Activated CD8-positive, alpha-beta memory T cell treated with anti-CD3 and anti-CD28 coated beads, Interleukin-2, amount 10 ng/mL, durations not matched to agents 7 days and 5 days (primary cell): ENCODE measurements at regions not wholly inside any gene's neighbourhood (a gene's known extent, or its start where the extent isn't known, plus 50 kb on each side); places are given as distances from the start of the nearest gene placed in this dataset.

ENCODE experiments used
- ATAC-seq: fragments of 150-1000 bp; cut with Tn5 transposase; one replicate; pipeline ENCODE4 v1.10.0; 2021; ENCODE audit warnings: moderate library complexity
- CTCF ChIA-PET: fragments of 350-600 bp; sonication (Branson Sonifier 250); formaldehyde crosslinking; loops from one replicate; lab custom pipeline; 2021; ENCODE audit warnings: antibody characterized with exemption; lab: Charles Lee
- DNase-seq: peaks from one replicate; pipeline ENCODE4 v3.0.0-alpha.2; 2020
- H3K27ac Mint-ChIP-seq: one replicate; pipeline ENCODE4 v1.8.0; 2021; ENCODE audit warnings: mild to moderate bottlenecking, mixed read lengths
- H3K27me3 Mint-ChIP-seq: one replicate; pipeline ENCODE4 v1.8.0; 2021; ENCODE audit warnings: mixed read lengths
- H3K36me3 Mint-ChIP-seq: one replicate; pipeline ENCODE4 v1.8.0; 2021; ENCODE audit warnings: mild to moderate bottlenecking, mixed read lengths
- H3K4me1 Mint-ChIP-seq: one replicate; pipeline ENCODE4 v1.8.0; 2021; ENCODE audit warnings: mixed read lengths
- H3K4me3 Mint-ChIP-seq: one replicate; pipeline ENCODE4 v1.8.0; 2021; ENCODE audit warnings: mild to moderate bottlenecking, moderate library complexity, mixed read lengths
- H3K9me3 Mint-ChIP-seq: one replicate; pipeline ENCODE4 v1.8.0; 2022; ENCODE audit warnings: low read depth, mixed read lengths

- Mint-ChIP-seq H3K9me3 (peaks cover 7% of the 10 kb centered on the region), H3K36me3 (no peaks in the 10 kb centered on the region), H3K27me3 (no peaks in the 10 kb centered on the region), H3K4me1 (no peaks in the 10 kb centered on the region), H3K4me3 (no peak overlapping the region), H3K27ac (no peak overlapping the region)
- DNase-seq, result no peak
- ATAC-seq, result no peak
- CTCF ChIA-PET, result no interaction called here
Observed at GRCh38 chr10:36604316-36604715, 521.1 kb upstream of the ANKRD30A start.

- CTCF ChIA-PET, result no interaction called here
Observed at GRCh38 chr10:36603688-36604087, 521.7 kb upstream of the ANKRD30A start.

GRCh38 chr10:36602374-36602773 is 523.0 kb upstream of the ANKRD30A start:
- DNase-seq (no peak), ATAC-seq (no peak)
- Mint-ChIP-seq H3K27ac (no peak overlapping the region), H3K4me3 (no peak overlapping the region), H3K36me3 (no peaks in the 10 kb centered on the region), H3K9me3 (peaks cover 7% of the 10 kb centered on the region), H3K27me3 (no peaks in the 10 kb centered on the region), H3K4me1 (no peaks in the 10 kb centered on the region)
- CTCF ChIA-PET, result no interaction called here

More at GRCh38 chr10:36603688-36604087, 521.7 kb upstream of the ANKRD30A start:
- H3K4me3 Mint-ChIP-seq, result no peak overlapping the region
- ATAC-seq, result no peak
- no peaks in the 10 kb centered on the region for H3K4me1 Mint-ChIP-seq
- DNase-seq, result no peak
- H3K9me3 Mint-ChIP-seq, result peaks cover 5% of the 10 kb centered on the region
- no peak overlapping the region for H3K27ac Mint-ChIP-seq
- H3K36me3 Mint-ChIP-seq, result no peaks in the 10 kb centered on the region
- H3K27me3 Mint-ChIP-seq, result no peaks in the 10 kb centered on the region

GRCh38 chr10:36597756-36598320 is 527.6 kb upstream of the ANKRD30A start:
- ATAC-seq (no peak), DNase-seq (no peak)
- no peak overlapping the region for H3K27ac Mint-ChIP-seq
- H3K9me3 Mint-ChIP-seq, result peaks cover 12% of the 10 kb centered on the region
- no peaks in the 10 kb centered on the region for H3K4me1 Mint-ChIP-seq
- no peaks in the 10 kb centered on the region for H3K27me3 Mint-ChIP-seq
- CTCF ChIA-PET, result no interaction called here
- no peaks in the 10 kb centered on the region for H3K36me3 Mint-ChIP-seq
- H3K4me3 Mint-ChIP-seq, result no peak overlapping the region

GRCh38 chr10:36592964-36593363 is 532.4 kb upstream of the ANKRD30A start:
- ATAC-seq, result no peak
- CTCF ChIA-PET, result no interaction called here
- DNase-seq, result no peak
- Mint-ChIP-seq H3K4me1 (no peaks in the 10 kb centered on the region), H3K9me3 (peaks cover 16% of the 10 kb centered on the region), H3K27me3 (no peaks in the 10 kb centered on the region), H3K27ac (no peak overlapping the region), H3K36me3 (no peaks in the 10 kb centered on the region), H3K4me3 (no peak overlapping the region)

- H3K4me1 Mint-ChIP-seq, result no peaks in the 10 kb centered on the region
- no peak overlapping the region for H3K27ac Mint-ChIP-seq
- H3K36me3 Mint-ChIP-seq, result no peaks in the 10 kb centered on the region
- peaks cover 16% of the 10 kb centered on the region for H3K9me3 Mint-ChIP-seq
- no peaks in the 10 kb centered on the region for H3K27me3 Mint-ChIP-seq
- H3K4me3 Mint-ChIP-seq, result no peak overlapping the region
- DNase-seq, result no peak
- ATAC-seq, result no peak
- CTCF ChIA-PET, result no interaction called here
Observed at GRCh38 chr10:36591436-36591835, 534.0 kb upstream of the ANKRD30A start.

GRCh38 chr10:36583690-36584089 is 541.7 kb upstream of the ANKRD30A start:
- no peak overlapping the region for H3K4me3 Mint-ChIP-seq
- CTCF ChIA-PET, result no interaction called here
- H3K36me3 Mint-ChIP-seq, result no peaks in the 10 kb centered on the region
- ATAC-seq, result no peak
- no peak overlapping the region for H3K27ac Mint-ChIP-seq
- H3K4me1 Mint-ChIP-seq, result no peaks in the 10 kb centered on the region
- peaks cover 17% of the 10 kb centered on the region for H3K9me3 Mint-ChIP-seq
- no peak for DNase-seq
- no peaks in the 10 kb centered on the region for H3K27me3 Mint-ChIP-seq

- CTCF ChIA-PET, result no interaction called here
- H3K9me3 Mint-ChIP-seq, result peaks cover 26% of the 10 kb centered on the region
Observed at GRCh38 chr10:36581237-36581636, 544.2 kb upstream of the ANKRD30A start.

GRCh38 chr10:36578306-36578705 is 547.1 kb upstream of the ANKRD30A start:
- no peak overlapping the region for H3K27ac Mint-ChIP-seq
- no peak for ATAC-seq
- CTCF ChIA-PET, result no interaction called here
- no peak for DNase-seq
- peaks cover 23% of the 10 kb centered on the region for H3K9me3 Mint-ChIP-seq
- H3K4me3 Mint-ChIP-seq, result no peak overlapping the region
- no peaks in the 10 kb centered on the region for H3K4me1 Mint-ChIP-seq
- no peaks in the 10 kb centered on the region for H3K27me3 Mint-ChIP-seq
- H3K36me3 Mint-ChIP-seq, result no peaks in the 10 kb centered on the region

More at GRCh38 chr10:36581237-36581636, 544.2 kb upstream of the ANKRD30A start:
- no peak overlapping the region for H3K27ac Mint-ChIP-seq
- H3K4me3 Mint-ChIP-seq, result no peak overlapping the region
- ATAC-seq, result no peak
- no peaks in the 10 kb centered on the region for H3K36me3 Mint-ChIP-seq
- no peaks in the 10 kb centered on the region for H3K27me3 Mint-ChIP-seq
- no peaks in the 10 kb centered on the region for H3K4me1 Mint-ChIP-seq
- DNase-seq, result no peak

GRCh38 chr10:36577126-36577525 is 548.3 kb upstream of the ANKRD30A start:
- no peaks in the 10 kb centered on the region for H3K36me3 Mint-ChIP-seq
- H3K27ac Mint-ChIP-seq, result no peak overlapping the region
- ATAC-seq (no peak), DNase-seq (no peak)
- no peak overlapping the region for H3K4me3 Mint-ChIP-seq
- CTCF ChIA-PET, result no interaction called here
- no peaks in the 10 kb centered on the region for H3K4me1 Mint-ChIP-seq
- H3K9me3 Mint-ChIP-seq, result peaks cover 22% of the 10 kb centered on the region
- H3K27me3 Mint-ChIP-seq, result no peaks in the 10 kb centered on the region

GRCh38 chr10:36574207-36574606 is 551.2 kb upstream of the ANKRD30A start:
- Mint-ChIP-seq H3K4me1 (no peaks in the 10 kb centered on the region), H3K36me3 (no peaks in the 10 kb centered on the region), H3K27me3 (no peaks in the 10 kb centered on the region), H3K4me3 (no peak overlapping the region), H3K9me3 (peaks cover 14% of the 10 kb centered on the region), H3K27ac (no peak overlapping the region)
- no peak for DNase-seq
- no peak for ATAC-seq
- CTCF ChIA-PET, result no interaction called here

GRCh38 chr10:36573246-36573645 is 552.2 kb upstream of the ANKRD30A start:
- CTCF ChIA-PET, result no interaction called here
- H3K27ac Mint-ChIP-seq, result no peak overlapping the region
- no peaks in the 10 kb centered on the region for H3K36me3 Mint-ChIP-seq
- peaks cover 12% of the 10 kb centered on the region for H3K9me3 Mint-ChIP-seq
- DNase-seq (no peak), ATAC-seq (no peak)
- H3K4me1 Mint-ChIP-seq, result no peaks in the 10 kb centered on the region
- H3K27me3 Mint-ChIP-seq, result no peaks in the 10 kb centered on the region
- no peak overlapping the region for H3K4me3 Mint-ChIP-seq

GRCh38 chr10:36564433-36564832 is 561.0 kb upstream of the ANKRD30A start:
- Mint-ChIP-seq H3K9me3 (peaks cover 11% of the 10 kb centered on the region), H3K27ac (no peak overlapping the region), H3K27me3 (no peaks in the 10 kb centered on the region), H3K4me3 (no peak overlapping the region), H3K36me3 (no peaks in the 10 kb centered on the region), H3K4me1 (no peaks in the 10 kb centered on the region)
- no peak for DNase-seq
- CTCF ChIA-PET, result no interaction called here
- ATAC-seq, result no peak

GRCh38 chr10:36559412-36560400 is 565.7 kb upstream of the ANKRD30A start:
- DNase-seq, result no peak
- no peaks in the 10 kb centered on the region for H3K27me3 Mint-ChIP-seq
- no peaks in the 10 kb centered on the region for H3K36me3 Mint-ChIP-seq
- no peaks in the 10 kb centered on the region for H3K4me1 Mint-ChIP-seq
- no peak for ATAC-seq
- peaks cover 6% of the 10 kb centered on the region for H3K9me3 Mint-ChIP-seq
- no peak overlapping the region for H3K4me3 Mint-ChIP-seq
- CTCF ChIA-PET, result no interaction called here
- no peak overlapping the region for H3K27ac Mint-ChIP-seq
